ENCODE measurements at regions not wholly inside any gene's neighbourhood (a gene's known extent, or its start where the extent isn't known, plus 50 kb on each side); places are given as distances from the start of the nearest gene placed in this dataset.

- ChIA-PET POLR2A (no interaction called here), CTCF (ENCODE audit: unreplicated experiment) (no interaction called here)
- no peaks in the 10 kb centered on the region for H3K36me3 ChIP-seq (ENCODE audit: insufficient read depth, low read length)
- BruUV-seq (replicated peaks): no TSS peak
- H2AFZ ChIP-seq (ENCODE audit: low read length): no peak overlapping the region
- no peaks in the 10 kb centered on the region for H3K9me2 ChIP-seq (ENCODE audit: insufficient read depth, low read length)
- H4K20me1 ChIP-seq (ENCODE audit: insufficient read depth, low read length): no peaks in the 10 kb centered on the region
- intact Hi-C loops (cut with micrococcal nuclease; ENCODE audit: unreplicated experiment): no loop called here
- no peak overlapping the region for H3K4me2 ChIP-seq (ENCODE audit: low read length)
- H3K79me2 ChIP-seq (ENCODE audit: insufficient read depth, low read depth, low read length): no peaks in the 10 kb centered on the region
- no peaks in the 10 kb centered on the region for H3K4me1 ChIP-seq (ENCODE audit: insufficient read depth, low read length, poor library complexity, severe bottlenecking)
- H3K27ac ChIP-seq (ENCODE audit: low read depth, low read length, poor library complexity, severe bottlenecking): no peak overlapping the region
- H3K4me3 ChIP-seq (ENCODE audit: low read depth, low read length, poor library complexity, severe bottlenecking): no peak overlapping the region
- no peak for DNase-seq (ENCODE audit: low spot score)
- H3K9me3 ChIP-seq (ENCODE audit: low read length): no peaks in the 10 kb centered on the region
- TF ChIP-seq EZH2phosphoT487 (IDR thresholded peaks at IDR 0.05; ENCODE audit: borderline replicate concordance, low read depth, low read length): no peak
- TF ChIP-seq CTCF (conservative IDR thresholded peaks at IDR 0.05; ENCODE audit: low read length): no peak
Measured at GRCh38 chr2:167818521-167818920, 428.9 kb downstream of the STK39 start.

GRCh38 chr2:167817908-167818307 lies 429.5 kb downstream of the STK39 start:
- no TSS peak for BruUV-seq (replicated peaks)
- CTCF ChIA-PET (ENCODE audit: unreplicated experiment): no interaction called here
- H3K79me2 ChIP-seq (ENCODE audit: insufficient read depth, low read depth, low read length): no peaks in the 10 kb centered on the region

GRCh38 chr2:167817422-167817821 lies 430.0 kb downstream of the STK39 start:
- no peak for TF ChIP-seq EZH2phosphoT487 (IDR thresholded peaks at IDR 0.05; ENCODE audit: borderline replicate concordance, low read depth, low read length)
- TF ChIP-seq CTCF (conservative IDR thresholded peaks at IDR 0.05; ENCODE audit: low read length): no peak
- Histone ChIP-seq H3K4me1 (ENCODE audit: insufficient read depth, low read length, poor library complexity, severe bottlenecking) (no peaks in the 10 kb centered on the region), H4K20me1 (ENCODE audit: insufficient read depth, low read length) (no peaks in the 10 kb centered on the region), H3K9me2 (ENCODE audit: insufficient read depth, low read length) (no peaks in the 10 kb centered on the region), H3K36me3 (ENCODE audit: insufficient read depth, low read length) (no peaks in the 10 kb centered on the region), H3K9me3 (ENCODE audit: low read length) (no peaks in the 10 kb centered on the region), H3K79me2 (ENCODE audit: insufficient read depth, low read depth, low read length) (no peaks in the 10 kb centered on the region), H3K4me3 (ENCODE audit: low read depth, low read length, poor library complexity, severe bottlenecking) (no peak overlapping the region), H2AFZ (ENCODE audit: low read length) (no peak overlapping the region), H3K4me2 (ENCODE audit: low read length) (no peak overlapping the region), H3K27ac (ENCODE audit: low read depth, low read length, poor library complexity, severe bottlenecking) (no peak overlapping the region)
- no peak for DNase-seq (ENCODE audit: low spot score)
- no TSS peak for BruUV-seq (replicated peaks)
- POLR2A ChIA-PET: no interaction called here
- intact Hi-C loops (cut with micrococcal nuclease; ENCODE audit: unreplicated experiment): no loop called here
- CTCF ChIA-PET (ENCODE audit: unreplicated experiment): no interaction called here

More at GRCh38 chr2:167817908-167818307, 429.5 kb downstream of the STK39 start:
- H3K4me2 ChIP-seq (ENCODE audit: low read length): no peak overlapping the region
- no peak overlapping the region for H3K27ac ChIP-seq (ENCODE audit: low read depth, low read length, poor library complexity, severe bottlenecking)
- no peak overlapping the region for H2AFZ ChIP-seq (ENCODE audit: low read length)
- no peaks in the 10 kb centered on the region for H3K4me1 ChIP-seq (ENCODE audit: insufficient read depth, low read length, poor library complexity, severe bottlenecking)
- DNase-seq (ENCODE audit: low spot score): no peak
- intact Hi-C loops (cut with micrococcal nuclease; ENCODE audit: unreplicated experiment): no loop called here
- H3K9me3 ChIP-seq (ENCODE audit: low read length): no peaks in the 10 kb centered on the region
- H4K20me1 ChIP-seq (ENCODE audit: insufficient read depth, low read length): no peaks in the 10 kb centered on the region
- no peak overlapping the region for H3K4me3 ChIP-seq (ENCODE audit: low read depth, low read length, poor library complexity, severe bottlenecking)
- no peaks in the 10 kb centered on the region for H3K36me3 ChIP-seq (ENCODE audit: insufficient read depth, low read length)
- POLR2A ChIA-PET: no interaction called here
- no peaks in the 10 kb centered on the region for H3K9me2 ChIP-seq (ENCODE audit: insufficient read depth, low read length)
- no peak for TF ChIP-seq CTCF (conservative IDR thresholded peaks at IDR 0.05; ENCODE audit: low read length)
- no peak for TF ChIP-seq EZH2phosphoT487 (IDR thresholded peaks at IDR 0.05; ENCODE audit: borderline replicate concordance, low read depth, low read length)
